ENCODE measurements at regions not wholly inside any gene's neighbourhood (a gene's known extent, or its start where the extent isn't known, plus 50 kb on each side); places are given as distances from the start of the nearest gene placed in this dataset.
"Not testable (repeated sequence)": the region's sequence is repeated elsewhere in the genome, so short reads cannot be mapped to it uniquely, and the experiment has no call there.

DNA sequence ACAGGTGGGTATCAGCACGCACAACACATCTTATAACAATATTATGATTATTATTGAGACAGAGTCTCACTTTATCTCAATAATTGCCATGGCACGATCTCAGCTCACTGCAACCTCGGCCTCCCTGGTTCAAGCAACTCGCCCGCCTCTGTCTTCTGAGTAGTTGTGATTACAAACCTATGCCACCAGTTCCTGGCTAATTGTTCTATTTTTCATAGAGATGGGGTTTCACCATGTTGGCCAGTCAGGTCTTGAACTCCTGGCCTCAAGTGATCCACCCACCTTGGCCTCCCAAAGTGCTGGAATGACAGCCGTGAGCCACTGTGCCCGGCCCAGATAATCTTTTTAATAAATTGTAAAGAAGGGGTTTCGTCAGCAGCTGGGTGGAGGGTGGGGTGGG lies 4257.0 kb upstream of the OR11H1 start:
- not testable (repeated sequence) for TF ChIP-seq TAF7 (tag; IDR thresholded peaks at IDR 0.05); NRF1 (conservative IDR thresholded peaks at IDR 0.05 in 1 of 2, IDR thresholded peaks at IDR 0.05 in 1 of 2); SMAD4 (CRISPR knock-in tag; conservative IDR thresholded peaks at IDR 0.05); HNRNPLL (IDR thresholded peaks at IDR 0.05; ENCODE audit: low read depth, low read length, poor library complexity, severe bottlenecking); POLR2A (conservative IDR thresholded peaks at IDR 0.05); USF2 (CRISPR knock-in tag; IDR thresholded peaks at IDR 0.05); EP300 (IDR thresholded peaks at IDR 0.05; ENCODE audit: low read length); EGR1 (conservative IDR thresholded peaks at IDR 0.05); RFX5 (IDR thresholded peaks at IDR 0.05; ENCODE audit: low read depth, low read length)
